Heart left ventricle (tissue), 16 donors: ENCODE measurements at regions not wholly inside any gene's neighbourhood (a gene's known extent, or its start where the extent isn't known, plus 50 kb on each side); places are given as distances from the start of the nearest gene placed in this dataset.
"Not testable (repeated sequence)": the region's sequence is repeated elsewhere in the genome, so short reads cannot be mapped to it uniquely, and the experiment has no call there.

ENCODE experiments used
- ATAC-seq, 4 donors: fragments of 200-7000 bp; cut with Tn5 transposase; one replicate each; pipeline ENCODE4 v1.9.1; 2020 to 2022; ENCODE audit warnings: moderate library complexity in 4 of 4, mild to moderate bottlenecking in 3 of 4, moderate number of reproducible peaks in 1 of 4
- DNase-seq, 5 donors: peaks; one replicate each; pipeline ENCODE4 v3.0.0-alpha.2; 2020
- H3K27ac ChIP-seq, 12 donors: fragments of 200-600 bp; sonication (generic) in 4 of 12; one replicate each; pipeline versions ENCODE4 v1.5.0 to v1.8.0; 2016 to 2022; ENCODE audit warnings: mild to moderate bottlenecking in 2 of 12
- H3K27me3 ChIP-seq, 9 donors: fragments of 200-600 bp; sonication (generic) in 2 of 9; one replicate each; pipeline versions ENCODE4 v1.5.1 to v1.8.0; 2016 to 2022; ENCODE audit warnings: mild to moderate bottlenecking in 3 of 9
- H3K36me3 ChIP-seq, 9 donors: fragments of 200-600 bp; sonication (generic) in 2 of 9; one replicate each; pipeline versions ENCODE4 v1.5.0 to v1.8.0; 2018 to 2022; ENCODE audit warnings: mild to moderate bottlenecking in 2 of 9
- H3K4me1 ChIP-seq, 12 donors: fragments of 200-600 bp; sonication (generic) in 4 of 12; one replicate each; pipeline versions ENCODE4 v1.5.0 to v1.8.0; 2016 to 2022; ENCODE audit warnings: mild to moderate bottlenecking in 3 of 12
- H3K4me3 ChIP-seq, 12 donors: fragments of 200-600 bp; sonication (generic) in 4 of 12; one replicate each; pipeline versions ENCODE4 v1.5.0 to v1.8.0; 2017 to 2022; ENCODE audit warnings: mild to moderate bottlenecking in 9 of 12, moderate library complexity in 4 of 12
- H3K9me3 ChIP-seq, 12 donors: fragments of 200-600 bp; sonication (generic) in 4 of 12; one replicate each; pipeline versions ENCODE4 v1.5.0 to v1.8.0; 2016 to 2022; ENCODE audit warnings: mild to moderate bottlenecking in 1 of 12
- POLR2A ChIP-seq, 2 donors: fragments of 450-650 bp; IDR thresholded peaks; one replicate each; pipeline ENCODE4 v1.6.1; 2017; ENCODE audit warnings: antibody characterized with exemption in 2 of 2, mild to moderate bottlenecking in 2 of 2, moderate library complexity in 2 of 2
- WGBS, 4 donors: extraction: QIAGEN DNeasy Blood & Tissue Kit in 2 of 4; methylation state at CpG; one replicate each; pipeline versions ENCODE4 v1.1.5 to v1.1.7; 2013 to 2018; 5-methylcytosine and 5-hydroxymethylcytosine counted together
- intact Hi-C, 10 donors: fragments of 100-400 bp; cut with DNase I; formaldehyde crosslinking; loops; one replicate each; pipeline versions ENCODE4 v1.11.1 to v1.14.2; 2022
- TF ChIP-seq, protein P1 (sequence below), 12 donors: fragments of 200-600 bp; sonication (generic) in 4 of 12; IDR thresholded peaks; one replicate each; pipeline versions ENCODE4 v1.5.0 to v1.8.0; 2018 to 2022; ENCODE audit warnings: antibody characterized with exemption in 12 of 12, mild to moderate bottlenecking in 5 of 12
- donor health status: ischemic (EF 13 %, LVEDD 7.1; RV severe dilation, severe dysfunction).
- donor health status: healthy with polysubstance abuse.
- donor health status: DM: no; HTN: yes; CAD: no.
- donor health status: DM: no; HTN: no; CAD: no.
- donor health status: ischemic (EF 25% LVEDD 6.9; RV normal size, moderate dysfunction).
- donor health status: ischemic (EF 25% LVEDD 5.7; RV mildly dilated, moderate dysfunction).
- donor health status: healthy.
- donor health status: DM: yes; HTN: yes; CAD: no.
- donor health status: ischemic (EF 35%, LVEDD 5.7; RV mildly dilated, moderate dysfunction).
- donor health status: nonischemic (EF 11% LVEDD 7.7; RV severe dilation, severe dysfunction).
- donor health status: DM: yes; HTN: yes; CAD: no.
- donor health status: PGD.
- donor health status: ischemic (EF 29% LVEDD 5.4; RV normal size, mild dysfunction).
- donor health status: nonischemic (EF 23%, LVEDD 6.1; RV moderate dilation, normal function).

DNA sequence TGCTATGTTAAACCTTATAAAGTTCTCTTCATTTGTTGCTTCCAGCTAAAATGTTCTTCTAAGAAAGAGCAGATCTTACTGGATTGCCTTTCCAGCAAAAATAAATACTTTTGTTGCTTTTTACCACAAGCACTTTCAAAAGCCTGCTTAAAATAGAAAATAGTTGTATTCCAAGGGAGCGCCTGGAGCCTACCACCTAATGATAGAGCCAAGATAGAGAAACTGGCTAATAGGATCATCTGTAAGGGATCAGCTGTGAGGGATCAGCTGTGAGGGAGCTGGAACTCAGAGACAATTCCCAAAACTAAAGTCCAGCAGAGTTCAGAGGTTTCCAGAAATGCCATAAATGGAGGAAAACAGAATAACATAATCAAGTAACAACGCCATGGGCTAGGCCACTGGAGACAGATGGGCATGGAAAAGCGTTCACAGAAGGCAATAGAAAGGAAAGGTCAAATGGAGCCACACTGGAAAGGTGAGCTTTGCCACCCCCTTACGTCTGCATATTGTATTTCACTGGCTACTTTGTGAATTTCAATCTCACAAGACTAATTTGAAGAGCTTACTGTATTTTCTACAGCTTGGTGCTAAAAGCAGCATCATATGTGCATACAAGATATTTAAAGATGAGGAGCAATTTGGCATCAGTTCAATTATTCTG lies 140.6 kb upstream of the TLE4 start:
- no peak overlapping the region for H3K4me3 ChIP-seq
- DNase-seq (no peak), ATAC-seq (no peak)
- H3K27me3 ChIP-seq: no peaks in the 10 kb centered on the region
- WGBS, 4 donors: 58 to 71% (median 67%) methylated on average over 4 of the region's 4 CpGs
- H3K36me3 ChIP-seq: no peaks in the 10 kb centered on the region
- intact Hi-C loops: no loop called here
- H3K4me1 ChIP-seq: no peaks in the 10 kb centered on the region
- TF ChIP-seq, protein P1, sequence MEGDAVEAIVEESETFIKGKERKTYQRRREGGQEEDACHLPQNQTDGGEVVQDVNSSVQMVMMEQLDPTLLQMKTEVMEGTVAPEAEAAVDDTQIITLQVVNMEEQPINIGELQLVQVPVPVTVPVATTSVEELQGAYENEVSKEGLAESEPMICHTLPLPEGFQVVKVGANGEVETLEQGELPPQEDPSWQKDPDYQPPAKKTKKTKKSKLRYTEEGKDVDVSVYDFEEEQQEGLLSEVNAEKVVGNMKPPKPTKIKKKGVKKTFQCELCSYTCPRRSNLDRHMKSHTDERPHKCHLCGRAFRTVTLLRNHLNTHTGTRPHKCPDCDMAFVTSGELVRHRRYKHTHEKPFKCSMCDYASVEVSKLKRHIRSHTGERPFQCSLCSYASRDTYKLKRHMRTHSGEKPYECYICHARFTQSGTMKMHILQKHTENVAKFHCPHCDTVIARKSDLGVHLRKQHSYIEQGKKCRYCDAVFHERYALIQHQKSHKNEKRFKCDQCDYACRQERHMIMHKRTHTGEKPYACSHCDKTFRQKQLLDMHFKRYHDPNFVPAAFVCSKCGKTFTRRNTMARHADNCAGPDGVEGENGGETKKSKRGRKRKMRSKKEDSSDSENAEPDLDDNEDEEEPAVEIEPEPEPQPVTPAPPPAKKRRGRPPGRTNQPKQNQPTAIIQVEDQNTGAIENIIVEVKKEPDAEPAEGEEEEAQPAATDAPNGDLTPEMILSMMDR (IDR thresholded peaks at IDR 0.05): no peak
- TF ChIP-seq POLR2A (IDR thresholded peaks at IDR 0.05): no peak
- no peak overlapping the region for H3K27ac ChIP-seq
- peaks cover 0 to 7% (median 4%) of the 10 kb centered on the region in 12 donors for H3K9me3 ChIP-seq

DNA sequence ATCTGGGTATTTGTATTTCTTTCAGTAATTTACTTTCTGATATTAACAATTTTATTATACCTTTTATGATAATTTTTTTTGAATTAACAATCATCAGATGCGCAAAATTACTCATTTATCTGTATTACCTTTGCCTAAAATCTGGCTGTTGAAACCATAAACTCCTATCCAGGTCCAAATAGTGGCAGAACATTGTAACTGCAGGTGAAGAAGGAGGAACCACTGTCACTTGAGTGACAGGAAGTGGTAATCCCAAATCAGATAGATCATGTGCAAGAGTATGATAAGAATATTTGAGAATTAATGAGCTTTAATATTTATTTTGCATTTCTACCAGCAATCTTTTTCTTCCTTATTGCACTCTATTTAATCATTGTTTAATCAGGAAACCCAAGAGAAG lies 139.3 kb upstream of the TLE4 start:
- ATAC-seq (no peak), DNase-seq (no peak)
- Histone ChIP-seq H3K4me1 (no peaks in the 10 kb centered on the region), H3K27ac (no peak overlapping the region), H3K36me3 (no peaks in the 10 kb centered on the region), H3K27me3 (peaks cover 0 to under 1% (median 0%) of the 10 kb centered on the region in 9 donors), H3K9me3 (peaks cover 0 to 3% (median 0%) of the 10 kb centered on the region in 12 donors), H3K4me3 (no peak overlapping the region)
- WGBS, 4 donors: 88 to 95% (median 92%) methylated on average over 1 of the region's 1 CpG
- TF ChIP-seq, protein P1 (IDR thresholded peaks at IDR 0.05): no peak
- TF ChIP-seq POLR2A (IDR thresholded peaks at IDR 0.05): no peak
- intact Hi-C loops: no loop called here

DNA sequence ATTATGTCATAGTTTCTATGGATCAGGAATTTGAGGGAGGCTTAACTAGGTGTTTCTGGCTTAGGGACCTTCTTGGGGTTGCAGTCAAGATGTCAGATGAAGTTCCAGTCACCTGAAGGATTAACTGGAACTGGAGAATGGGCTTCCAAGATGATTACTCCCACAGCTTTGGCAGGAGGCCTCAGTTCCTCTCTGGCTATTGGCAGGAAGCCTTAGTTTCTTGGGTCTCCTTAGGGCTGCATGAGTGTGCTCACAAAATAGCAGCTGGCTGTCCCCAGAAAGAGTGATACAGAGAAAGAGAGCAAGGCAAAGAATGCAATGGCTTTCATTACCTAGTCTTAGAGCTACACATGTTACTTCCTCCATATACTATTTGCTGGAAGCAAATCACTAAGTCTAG lies 138.1 kb upstream of the TLE4 start:
- intact Hi-C loops: no loop called here
- TF ChIP-seq, protein P1 (IDR thresholded peaks at IDR 0.05): no peak
- TF ChIP-seq POLR2A (IDR thresholded peaks at IDR 0.05): no peak
- H3K4me1 ChIP-seq: no peaks in the 10 kb centered on the region
- DNase-seq (no peak), ATAC-seq (peak in 1 of 4 donors; percentile 47)
- H3K27me3 ChIP-seq: peaks cover 0 to 13% (median 0%) of the 10 kb centered on the region in 9 donors
- no peak overlapping the region for H3K4me3 ChIP-seq
- no peak overlapping the region for H3K27ac ChIP-seq
- H3K9me3 ChIP-seq: peaks cover 0 to 3% (median 0%) of the 10 kb centered on the region in 12 donors
- H3K36me3 ChIP-seq: no peaks in the 10 kb centered on the region

DNA sequence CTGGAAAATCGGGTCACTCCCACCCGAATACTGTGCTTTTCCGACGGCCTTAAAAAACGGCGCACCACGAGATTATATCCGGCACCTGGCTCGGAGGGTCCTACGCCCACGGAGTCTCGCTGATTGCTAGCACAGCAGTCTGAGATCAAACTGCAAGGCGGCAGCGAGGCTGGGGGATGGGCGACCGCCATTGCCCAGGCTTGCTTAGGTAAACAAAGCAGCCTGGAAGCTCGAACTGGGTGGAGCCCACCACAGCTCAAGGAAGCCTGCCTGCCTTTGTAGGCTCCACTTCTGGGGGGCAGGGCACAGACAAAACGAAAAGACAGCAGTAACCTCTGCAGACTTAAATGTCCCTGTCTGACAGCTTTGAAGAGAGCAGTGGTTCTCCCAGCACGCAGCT lies 132.5 kb upstream of the TLE4 start:
- H3K9me3 ChIP-seq, H3K36me3 ChIP-seq, DNase-seq, intact Hi-C loops, H3K4me1 ChIP-seq, H3K27ac ChIP-seq, ATAC-seq, H3K4me3 ChIP-seq: not testable (repeated sequence)
- WGBS, 4 donors: 2 to 13% (median 7%) methylated on average over 11 to 19 of the region's 19 CpGs
- H3K27me3 ChIP-seq: peaks cover 0 to 18% (median 0%) of the 10 kb centered on the region in 9 donors
